T-helper 9 cell (primary cell): ENCODE measurements at regions not wholly inside any gene's neighbourhood (a gene's known extent, or its start where the extent isn't known, plus 50 kb on each side); places are given as distances from the start of the nearest gene placed in this dataset.
"Not testable (repeated sequence)": the region's sequence is repeated elsewhere in the genome, so short reads cannot be mapped to it uniquely, and the experiment has no call there.

Experiments
- DNase-seq: peaks from one replicate; pipeline ENCODE4 v3.0.0-alpha.2; 2020

DNA sequence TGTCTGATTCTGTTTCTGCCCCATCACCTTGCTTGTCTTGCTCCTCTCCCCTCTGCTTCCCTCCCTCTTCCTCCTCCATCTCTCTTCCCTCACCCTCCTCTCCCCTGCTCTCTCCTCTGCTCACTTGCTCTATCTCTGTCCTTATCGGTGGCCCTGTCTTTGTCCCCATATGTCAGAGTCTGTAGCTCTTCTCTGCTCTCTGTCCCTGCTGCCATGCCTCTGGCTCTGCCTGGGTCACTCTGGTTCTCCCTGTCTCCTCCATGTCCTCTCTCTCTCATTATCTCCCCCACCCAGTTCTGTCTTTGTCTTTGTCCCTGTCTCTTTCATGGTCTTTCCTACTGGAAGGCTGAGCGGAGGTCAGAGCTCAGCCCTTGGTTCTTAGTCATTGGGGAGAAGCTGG lies 169.1 kb upstream of the NLRP1 start:
- DNase-seq = no peak

DNA sequence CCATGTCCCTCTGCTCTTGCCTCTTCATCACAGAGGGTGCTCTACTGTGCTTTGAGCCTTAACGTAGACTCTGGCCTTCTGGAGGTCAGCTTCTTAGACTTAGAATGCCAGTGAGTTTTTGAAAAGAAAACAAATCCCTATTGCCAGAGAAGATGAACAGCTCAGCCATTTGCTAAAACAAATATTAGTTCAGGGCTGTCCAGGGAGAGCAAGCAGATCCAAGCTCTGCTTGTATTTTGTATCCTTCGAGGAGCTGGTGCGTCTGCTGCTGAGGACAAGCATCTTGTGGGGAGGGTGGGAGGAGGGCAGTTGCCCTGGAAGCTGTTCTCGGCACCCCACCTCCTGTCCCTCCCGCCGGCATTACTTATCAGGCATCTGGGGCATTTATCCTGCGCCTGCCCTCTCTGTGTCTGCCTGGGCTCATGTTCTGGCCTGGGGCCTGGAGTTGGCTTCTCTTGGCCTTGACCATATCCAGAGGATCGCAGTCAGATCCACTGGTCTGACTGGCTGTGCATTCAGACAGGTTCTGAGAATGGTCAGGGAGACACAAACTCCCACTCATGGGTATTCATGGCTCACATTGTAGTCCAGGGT lies 173.1 kb upstream of the NLRP1 start:
- DNase-seq = no peak

DNA sequence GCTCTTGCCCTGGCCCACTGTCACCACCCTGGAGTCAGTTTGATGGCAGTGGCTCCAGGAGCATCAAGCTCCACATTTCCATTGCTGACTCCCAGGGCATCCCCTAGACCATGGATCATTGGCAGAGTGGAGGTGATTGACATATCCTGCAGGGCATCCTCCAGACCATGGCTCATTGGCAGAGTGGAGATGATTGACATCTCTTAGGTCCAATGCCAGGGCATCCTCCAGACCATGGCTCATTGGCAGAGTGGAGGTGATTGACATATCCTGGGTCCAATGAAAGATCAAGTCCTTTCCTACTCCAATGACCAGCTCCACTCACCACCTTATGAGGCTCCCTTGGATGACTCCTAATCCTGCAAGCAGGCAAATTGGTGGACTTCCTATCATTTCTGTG lies 174.3 kb upstream of the NLRP1 start:
- DNase-seq = no peak

DNA sequence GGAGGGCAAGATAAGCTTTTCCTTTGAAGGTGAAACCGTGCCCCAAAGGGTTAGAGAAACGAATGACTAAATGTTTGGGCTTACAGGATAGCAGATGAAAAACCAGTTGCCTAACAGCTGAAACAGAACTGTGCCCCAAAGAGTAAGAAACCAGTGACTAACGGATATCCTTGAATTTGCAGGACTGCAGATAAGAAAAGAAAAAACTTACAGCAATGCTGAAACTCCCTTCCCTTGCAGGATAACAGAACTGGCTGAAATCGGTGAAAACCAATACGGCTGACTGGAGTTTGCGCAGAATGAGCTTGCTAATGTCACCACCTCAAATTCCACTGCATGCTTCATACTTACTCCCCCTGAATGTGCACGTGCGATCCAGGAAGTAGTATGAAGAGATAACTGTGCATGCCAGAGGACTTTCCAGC lies 175.2 kb upstream of the NLRP1 start:
- DNase-seq = no peak

DNA sequence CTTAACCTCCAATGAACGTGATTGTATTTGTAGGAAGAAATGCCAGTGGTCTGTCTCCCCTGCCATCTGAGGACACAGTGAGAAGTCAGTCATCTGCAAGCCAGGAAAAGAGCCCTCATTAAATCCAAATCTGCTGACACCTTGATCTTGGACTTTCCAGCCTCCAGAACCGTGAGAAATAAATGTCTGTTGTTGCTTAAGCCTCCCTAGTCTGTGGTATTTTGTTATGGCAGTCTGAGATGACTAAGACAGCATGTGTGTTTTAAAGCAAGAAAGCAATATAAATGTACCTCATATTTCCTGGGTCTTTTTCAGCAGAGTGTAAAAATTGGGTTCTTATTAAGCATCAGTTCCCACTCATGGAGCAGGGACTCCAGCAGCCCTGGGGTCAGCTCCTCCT lies 177.9 kb upstream of the NLRP1 start:
- no peak for DNase-seq

DNA sequence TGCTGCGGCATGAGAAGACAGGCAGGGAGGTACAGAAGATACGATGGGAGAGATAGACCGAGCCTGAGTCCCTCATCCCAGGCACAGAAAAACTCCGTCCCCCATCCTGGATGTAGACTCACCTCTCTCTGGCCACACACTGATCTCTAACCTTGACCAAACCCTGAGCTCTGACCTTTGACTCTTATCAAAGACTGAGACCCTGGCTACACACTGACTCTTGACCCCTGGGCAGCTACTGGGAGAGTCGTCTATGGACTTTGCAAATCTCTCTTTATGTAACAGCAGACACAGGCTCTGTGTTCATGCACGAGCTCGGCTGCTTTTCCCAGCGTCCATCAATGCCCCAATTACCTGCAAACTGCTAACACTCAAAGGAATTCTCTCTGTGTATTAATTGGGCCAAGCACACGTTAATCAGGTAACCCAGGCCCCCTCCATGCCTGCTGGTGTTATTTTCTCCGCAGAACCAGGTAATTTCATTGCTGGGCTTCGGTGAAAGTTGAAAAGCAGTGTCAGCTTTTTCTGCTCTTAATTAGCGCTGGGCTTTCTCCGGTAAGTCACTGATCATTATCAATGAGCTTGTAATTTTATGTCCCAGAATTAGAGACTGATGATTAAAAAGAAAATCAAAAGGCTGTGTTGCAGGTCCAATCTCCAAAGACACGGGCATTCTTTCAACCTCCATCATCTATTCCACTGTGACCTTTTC lies 179.4 kb upstream of the NLRP1 start:
- DNase-seq = no peak

DNA sequence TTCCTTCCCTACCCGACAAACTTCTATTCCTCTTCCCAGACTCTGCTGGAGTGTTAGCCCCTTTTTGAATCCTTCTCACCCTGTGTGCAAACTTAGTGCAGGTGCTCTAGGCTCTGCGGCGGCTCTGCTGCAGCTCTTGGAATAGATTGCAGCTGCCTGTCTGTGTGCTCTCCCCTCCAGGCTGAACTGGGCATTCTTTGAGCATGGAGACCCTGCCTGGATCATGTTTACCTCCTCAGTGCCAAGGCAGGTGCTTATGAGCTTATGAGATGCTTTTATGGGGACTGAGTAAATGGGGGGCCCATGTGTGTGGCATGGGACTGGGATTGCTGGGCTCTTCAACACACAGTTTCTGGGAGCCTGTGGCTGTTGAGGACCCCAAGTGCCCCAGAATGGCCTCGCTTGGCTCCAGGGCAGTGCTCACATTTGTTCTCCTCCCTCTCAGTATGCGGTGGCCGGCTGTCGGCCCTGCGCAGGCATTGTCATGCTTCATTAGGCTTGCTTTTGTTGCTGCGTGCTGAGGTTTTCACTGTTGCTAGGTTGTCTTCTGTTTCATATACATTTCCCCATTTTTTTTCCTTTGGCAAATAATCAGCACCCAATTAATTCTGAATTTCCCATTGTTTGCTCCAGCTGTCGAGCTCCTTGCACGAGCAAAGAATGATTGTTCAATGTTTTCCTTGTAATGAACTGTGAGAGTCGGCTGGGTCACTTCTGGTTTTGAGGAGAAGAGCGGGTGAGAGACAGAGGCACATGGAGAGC lies 185.5 kb upstream of the NLRP1 start:
- DNase-seq = no peak

DNA sequence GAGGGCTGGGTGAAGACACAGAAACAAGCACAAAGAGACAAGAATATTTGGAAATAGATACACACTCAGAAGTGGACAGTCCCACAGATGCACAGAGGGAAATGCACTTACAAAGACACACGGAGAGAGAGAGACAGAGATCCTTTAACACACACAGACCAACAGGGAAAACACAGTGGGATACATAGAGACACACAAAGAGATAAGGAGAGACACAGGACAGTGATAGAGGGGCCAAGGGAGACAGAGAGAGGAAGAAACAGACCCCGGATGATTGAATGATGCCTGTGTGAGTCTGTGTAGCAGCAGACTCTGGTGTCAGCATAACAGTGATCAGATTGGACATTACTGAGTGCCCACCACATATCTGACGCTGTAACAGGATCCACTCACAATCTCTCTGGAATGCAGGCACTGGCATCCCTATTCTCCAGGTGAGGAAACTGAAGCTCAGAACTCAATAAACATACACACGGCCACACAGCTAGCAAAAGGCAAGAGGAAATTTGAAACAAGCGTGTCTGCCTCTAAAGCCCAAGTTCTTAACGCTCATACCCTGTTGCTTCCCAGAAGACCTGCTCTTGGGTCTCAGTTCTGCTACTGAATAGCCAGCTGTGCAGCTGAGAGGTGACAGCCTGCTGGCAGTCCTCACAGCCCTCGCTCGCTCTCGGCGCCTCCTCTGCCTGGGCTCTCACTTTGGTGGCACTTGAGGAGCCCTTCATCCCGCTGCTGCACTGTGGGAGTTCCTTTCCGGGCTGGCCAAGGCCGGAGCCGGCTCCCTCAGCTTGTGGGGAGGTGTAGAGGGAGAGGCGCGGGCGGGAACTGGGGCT lies 186.3 kb upstream of the NLRP1 start:
- DNase-seq = no peak

DNA sequence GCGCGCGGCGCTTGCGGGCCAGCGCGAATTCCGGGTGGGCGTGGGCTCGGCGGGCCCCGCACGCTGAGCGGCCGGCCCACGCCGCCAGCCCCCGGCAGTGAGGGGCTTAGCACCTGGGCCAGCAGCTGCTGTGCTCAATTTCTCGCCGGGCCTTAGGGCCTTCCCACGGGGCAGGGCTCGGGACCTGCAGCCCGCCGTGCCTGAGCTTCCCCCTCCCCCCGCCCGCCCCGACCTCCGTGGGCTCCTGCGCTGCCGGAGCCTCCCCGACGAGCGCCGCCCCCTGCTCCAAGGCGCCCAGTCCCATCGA lies 186.9 kb upstream of the NLRP1 start:
- DNase-seq = not testable (repeated sequence)

DNA sequence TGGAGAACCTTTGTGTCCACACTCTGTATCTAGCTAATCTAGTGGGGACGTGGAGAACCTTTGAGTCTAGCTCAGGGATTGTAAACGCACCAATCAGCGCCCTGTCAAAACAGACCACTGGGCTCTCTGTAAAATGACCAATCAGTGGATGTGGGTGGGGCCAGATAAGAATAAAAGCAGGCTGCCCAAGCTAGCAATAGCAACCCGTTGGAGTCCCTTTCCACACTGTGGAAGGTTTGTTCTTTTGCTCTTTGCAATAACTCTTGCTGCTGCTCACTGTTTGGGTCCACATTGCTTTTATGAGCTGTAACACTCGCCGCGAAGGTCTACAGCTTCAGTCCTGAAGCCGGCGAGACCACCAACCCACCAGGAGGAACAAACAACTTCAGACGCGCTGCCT lies 187.7 kb upstream of the NLRP1 start:
- not testable (repeated sequence) for DNase-seq

DNA sequence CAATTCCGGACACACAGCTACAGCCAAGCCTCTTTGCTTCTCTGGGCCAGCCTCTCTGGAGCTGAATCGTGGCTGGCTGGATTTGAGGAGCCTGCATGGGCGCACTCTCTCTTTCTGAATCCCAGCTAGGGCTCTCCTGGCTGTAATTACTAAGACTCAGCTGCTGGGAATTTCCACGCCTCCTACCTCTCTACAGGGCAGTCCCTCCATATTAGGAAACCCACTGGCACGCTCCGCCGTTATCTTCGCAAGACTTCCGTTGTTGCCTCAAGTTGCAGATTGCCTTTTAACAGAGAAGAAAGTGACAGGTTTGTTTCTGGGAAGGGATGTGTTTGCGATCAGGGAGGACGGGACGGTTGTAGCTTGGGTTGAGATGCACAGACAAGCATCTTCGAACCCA lies 188.4 kb upstream of the NLRP1 start:
- DNase-seq = no peak

DNA sequence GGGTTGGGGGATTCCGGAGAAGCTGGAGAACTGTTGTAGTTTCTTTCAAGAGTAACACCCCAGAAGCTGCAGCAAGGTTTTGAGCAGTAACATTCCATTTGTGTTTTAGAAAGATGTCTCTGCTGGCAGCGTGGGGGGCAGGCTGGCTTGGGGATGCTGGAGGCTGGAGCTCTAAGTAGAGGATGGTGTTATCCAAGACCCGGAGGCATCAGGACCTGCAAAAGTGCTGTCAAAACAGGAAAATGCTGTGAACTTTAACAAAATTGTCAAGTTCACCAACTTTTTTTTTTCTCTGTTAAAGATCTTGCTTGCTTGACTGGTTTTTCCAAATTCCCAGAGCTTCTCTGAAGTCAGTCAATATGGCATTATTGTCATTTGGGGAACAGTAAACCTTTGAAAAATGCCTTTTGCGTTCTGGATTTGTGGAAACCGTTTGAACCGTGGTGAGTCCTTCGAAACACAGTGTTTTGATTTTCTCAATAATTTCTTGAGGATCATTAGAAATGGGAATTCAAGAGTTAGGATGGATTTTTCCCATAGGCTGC lies 189.6 kb upstream of the NLRP1 start:
- DNase-seq = no peak

DNA sequence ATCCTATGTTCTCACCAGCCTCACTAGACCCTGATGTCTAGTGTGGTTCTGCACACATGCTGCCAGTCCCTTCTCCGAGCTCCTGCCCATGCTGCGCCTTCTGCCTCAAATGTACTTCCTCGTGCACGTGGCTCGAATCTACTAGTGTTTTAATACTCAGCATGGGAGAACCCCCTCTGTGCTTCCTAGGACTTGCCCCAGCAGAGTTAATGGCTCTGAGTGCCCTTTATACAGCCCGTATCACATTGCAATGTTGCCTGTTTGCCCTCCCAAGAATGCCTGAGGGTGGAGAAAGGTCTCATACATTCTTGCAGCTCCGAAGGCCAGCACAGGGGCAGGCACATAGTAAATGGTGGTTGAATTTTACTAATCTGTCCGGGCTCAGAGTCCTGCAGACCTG lies 190.8 kb upstream of the NLRP1 start:
- no peak for DNase-seq

DNA sequence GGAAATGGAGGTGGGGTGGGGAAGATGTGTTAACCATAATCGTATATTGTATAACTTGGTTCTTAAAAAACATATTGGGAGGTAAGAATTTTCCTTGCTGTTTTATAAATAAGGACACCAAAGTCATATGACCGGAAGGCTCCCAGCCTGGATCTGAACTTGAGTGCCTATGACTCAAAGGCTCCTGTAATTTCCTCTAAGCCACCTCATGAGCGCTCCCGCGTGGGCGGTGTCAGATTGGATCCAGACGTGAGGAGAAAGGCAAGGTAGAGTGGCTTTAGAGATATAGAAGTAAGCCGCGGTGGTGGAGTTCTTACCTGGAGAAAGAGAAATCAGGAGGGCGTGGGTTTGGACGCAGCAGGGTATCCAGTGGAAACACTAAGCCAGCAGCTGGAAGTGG lies 196.2 kb upstream of the NLRP1 start:
- no peak for DNase-seq

DNA sequence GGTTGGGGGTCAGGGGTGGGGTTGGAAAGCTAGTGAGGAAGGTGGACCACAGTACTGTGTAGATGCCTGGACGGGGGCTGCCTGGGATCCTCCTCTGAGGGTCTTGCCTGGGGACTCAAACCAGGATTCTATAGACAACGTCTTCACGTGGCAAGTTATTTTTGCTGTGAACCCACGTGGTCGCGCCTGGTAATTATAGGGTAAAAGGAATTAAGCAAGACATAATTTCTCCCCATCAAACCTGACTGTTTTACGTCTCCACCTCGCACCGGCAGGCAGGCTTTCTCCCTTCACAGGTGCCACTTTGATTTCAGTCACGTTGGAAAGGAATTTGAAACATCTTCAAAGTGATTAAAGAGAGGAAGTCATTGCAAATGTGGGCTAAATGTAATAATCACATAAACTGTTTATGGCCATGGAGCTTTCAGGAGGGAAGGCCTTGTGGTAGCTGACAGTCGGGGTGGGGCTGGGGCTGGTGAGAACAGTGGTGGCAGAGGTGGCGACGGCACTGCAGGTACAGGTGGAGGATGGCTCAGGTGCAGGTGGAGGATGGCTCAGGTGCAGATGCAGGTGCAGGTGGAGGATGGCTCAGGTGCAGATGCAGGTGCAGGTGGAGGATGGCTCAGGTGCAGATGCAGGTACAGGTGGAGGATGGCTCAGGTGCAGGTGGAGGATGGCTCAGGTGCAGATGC lies 197.1 kb upstream of the NLRP1 start:
- no peak for DNase-seq

DNA sequence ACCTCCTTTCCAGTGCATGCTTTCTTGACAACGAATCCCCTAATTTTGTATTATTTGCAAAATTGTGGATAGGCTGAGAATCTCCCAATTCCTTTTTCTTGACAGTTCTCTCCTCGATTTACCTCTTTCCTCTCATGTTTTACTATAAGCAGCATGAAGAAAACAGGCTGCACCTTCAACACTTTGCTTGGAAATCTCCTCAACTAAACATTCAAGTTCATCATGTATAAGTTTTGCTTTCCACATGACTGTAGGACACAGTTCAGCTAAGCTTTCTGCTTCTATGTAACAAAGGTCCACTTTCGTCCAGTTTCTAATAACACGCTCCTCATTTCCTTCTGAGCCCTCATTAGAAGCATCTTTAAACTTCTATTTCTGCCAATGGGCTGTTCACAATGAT lies 199.0 kb upstream of the NLRP1 start:
- no peak for DNase-seq

DNA sequence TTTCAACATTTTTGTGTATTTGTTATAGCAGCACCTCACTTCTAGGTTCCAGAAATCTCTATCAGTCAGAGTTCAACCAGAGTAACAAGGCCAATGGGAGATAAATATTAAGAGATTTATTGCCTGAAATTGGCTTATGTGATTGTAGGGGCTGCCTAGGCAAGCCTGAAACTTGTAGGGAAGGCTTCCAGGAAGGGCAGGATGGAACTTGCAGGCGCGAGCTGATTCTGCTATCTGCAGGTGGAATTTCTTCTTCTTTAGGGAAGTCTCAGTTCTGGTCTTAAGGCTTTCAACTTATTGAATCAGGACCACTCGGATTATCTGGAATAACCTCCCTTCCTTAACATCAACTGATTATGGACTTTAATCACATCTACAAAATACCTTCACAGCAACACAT lies 199.5 kb upstream of the NLRP1 start:
- DNase-seq = no peak

DNA sequence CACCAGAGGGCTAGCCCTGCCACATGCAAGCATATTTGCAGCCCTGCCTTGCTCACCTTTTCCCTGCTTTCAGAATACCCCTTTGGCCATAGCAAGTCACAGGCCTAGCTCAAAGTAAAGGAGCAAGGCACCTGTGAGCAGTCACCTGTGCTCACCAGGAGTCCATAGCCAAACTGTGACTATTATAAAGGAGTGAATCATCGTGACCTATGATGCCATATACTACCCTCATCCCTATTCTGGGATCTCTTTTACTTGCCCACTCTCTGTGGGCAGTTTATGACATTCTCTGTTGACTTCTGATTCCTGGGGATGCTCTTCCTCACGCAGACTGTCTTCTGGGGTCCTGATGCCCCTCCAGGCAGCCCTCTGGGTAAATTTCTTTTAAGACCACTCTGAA lies 200.5 kb upstream of the NLRP1 start:
- no peak for DNase-seq

DNA sequence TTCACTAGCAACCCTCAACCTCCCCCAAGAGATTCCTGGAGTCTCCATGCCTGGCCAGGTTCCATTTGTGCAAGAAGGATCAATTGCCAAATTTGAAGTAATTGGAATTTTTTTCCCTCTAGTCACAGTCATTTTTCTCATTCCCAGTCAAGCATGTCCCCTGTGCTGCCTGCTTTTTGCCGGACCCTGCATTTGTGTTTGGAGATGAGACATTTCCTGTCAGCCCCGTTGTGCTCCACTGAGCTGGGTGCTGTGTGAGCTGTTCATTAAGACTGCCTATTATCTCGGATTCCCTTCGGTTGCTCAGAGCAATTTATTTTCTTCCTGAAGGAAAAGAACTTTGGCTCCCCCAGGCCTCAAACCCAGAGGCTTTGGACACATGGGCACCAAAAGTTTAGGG lies 201.0 kb upstream of the NLRP1 start:
- no peak for DNase-seq

DNA sequence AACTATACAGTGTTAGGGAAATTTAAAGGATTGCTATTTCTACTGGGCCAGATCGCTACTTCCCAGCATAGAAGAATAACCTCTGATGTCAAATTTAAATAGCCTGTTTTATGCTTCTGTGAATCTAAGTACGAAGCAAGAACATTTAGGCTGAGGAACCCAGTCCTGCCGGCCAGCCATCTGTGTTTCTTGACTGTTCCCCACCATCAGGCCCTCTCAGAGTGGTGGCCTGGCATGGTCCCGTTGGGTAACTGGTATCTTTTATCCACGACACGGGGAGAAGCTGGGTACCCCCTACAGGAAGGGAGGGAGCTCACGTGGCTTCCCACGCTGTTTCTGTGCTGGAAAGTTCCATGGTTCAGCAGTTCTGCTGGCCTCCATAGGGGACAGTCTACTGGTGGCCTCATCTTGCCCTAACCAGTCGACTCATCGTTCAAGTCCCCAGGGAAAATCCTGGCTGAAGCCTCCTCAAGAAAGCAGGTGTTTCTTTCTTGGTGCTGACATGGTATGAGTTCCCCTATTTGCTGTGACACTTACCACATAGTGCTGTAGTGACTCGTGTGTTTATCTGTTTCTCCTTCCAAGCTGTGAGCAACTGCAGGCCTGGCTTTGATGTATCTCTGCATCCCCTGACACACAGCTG lies 201.7 kb upstream of the NLRP1 start:
- DNase-seq = no peak

DNA sequence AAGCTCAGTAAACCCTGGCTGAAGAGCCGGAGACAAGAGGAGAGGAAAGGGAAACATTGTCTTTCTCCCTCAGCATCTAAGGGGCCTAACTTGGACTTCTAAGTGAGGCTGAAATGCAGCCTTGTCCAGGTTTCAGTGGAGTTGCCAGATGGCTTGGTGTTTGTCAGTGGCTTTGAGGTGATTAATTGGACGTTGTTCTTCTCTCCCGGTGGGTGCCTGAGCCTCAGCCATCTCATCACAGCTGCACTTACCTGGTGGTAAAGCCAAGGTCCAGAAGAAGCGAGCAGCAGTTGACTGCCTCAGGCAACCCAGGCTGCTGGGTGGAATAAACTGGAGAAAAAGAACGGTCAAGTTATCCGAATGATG lies 202.2 kb upstream of the NLRP1 start:
- DNase-seq = no peak

DNA sequence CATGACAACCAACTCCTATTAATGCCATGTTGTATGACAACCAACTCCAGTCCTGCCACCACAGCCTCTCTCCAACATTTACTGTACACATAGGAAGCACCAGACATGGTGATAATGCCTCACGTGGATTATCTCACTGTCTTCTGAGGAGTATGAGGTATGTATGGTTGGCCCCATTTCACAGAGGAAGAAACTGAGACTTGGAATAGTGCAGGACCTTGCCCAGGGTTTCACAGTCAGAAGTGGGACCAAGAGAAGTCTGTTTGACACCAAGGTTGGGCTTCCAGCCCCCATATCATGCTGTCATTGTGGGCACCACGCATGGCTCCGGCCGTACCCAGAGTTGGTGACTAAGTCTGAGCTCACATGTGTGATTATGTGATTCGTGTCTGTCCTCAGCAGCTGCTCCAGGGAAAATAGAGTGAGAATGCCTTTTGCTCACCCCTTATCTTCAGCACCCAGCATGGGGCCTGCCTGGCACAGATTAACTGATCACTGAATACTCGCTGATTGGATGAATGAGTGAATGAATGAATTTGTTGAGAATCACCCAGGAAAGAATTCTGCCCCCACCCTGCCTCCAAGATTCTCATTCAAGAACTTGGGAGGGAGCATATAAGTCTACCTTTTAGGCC lies 204.1 kb upstream of the NLRP1 start:
- no peak for DNase-seq
